Esophagus squamous epithelium (tissue), 5 donors: ENCODE measurements at regions not wholly inside any gene's neighbourhood (a gene's known extent, or its start where the extent isn't known, plus 50 kb on each side); places are given as distances from the start of the nearest gene placed in this dataset.

Experiments used
- DNase-seq: peaks from one replicate; lab custom pipeline; 2025; lab: John Stamatoyannopoulos, UW
- H3K27ac ChIP-seq, 4 donors: fragments of 200-600 bp; sonication (generic); one replicate each; pipeline ENCODE4 v1.5.1; 2016 to 2019; ENCODE audit warnings: mild to moderate bottlenecking in 1 of 4
- H3K27me3 ChIP-seq, 4 donors: fragments of 200-600 bp; sonication (generic); 1 replicate in 3 of 4; 2 replicates in 1 of 4; pipeline versions ENCODE4 v1.5.1 to v1.6.0; 2017 to 2021; ENCODE audit warnings: antibody characterized with exemption in 1 of 4
- H3K36me3 ChIP-seq, 3 donors: fragments of 200-600 bp; sonication (generic); one replicate each; pipeline ENCODE4 v1.5.1; 2016 to 2019
- H3K4me1 ChIP-seq, 3 donors: fragments of 200-600 bp; sonication (generic); one replicate each; pipeline ENCODE4 v1.5.1; 2017 to 2019
- H3K4me3 ChIP-seq, 4 donors: fragments of 200-600 bp; sonication (generic); 1 replicate in 3 of 4; 2 replicates in 1 of 4; pipeline ENCODE4 v1.5.1; 2016 to 2019; ENCODE audit warnings: mild to moderate bottlenecking in 2 of 4, moderate library complexity in 1 of 4
- H3K9me3 ChIP-seq, 3 donors: fragments of 200-600 bp; sonication (generic); one replicate each; pipeline ENCODE4 v1.5.1; 2016 to 2019
- CTCF ChIP-seq, 6 experiments: fragments of 450-650 bp in 4 of 6; fragments of 200-600 bp in 2 of 6; sonication (generic) in 2 of 6; IDR thresholded peaks; one replicate each; pipeline ENCODE4 v1.5.1; 2016 to 2019; ENCODE audit warnings: antibody characterized with exemption in 6 of 6, mild to moderate bottlenecking in 4 of 6, moderate library complexity in 4 of 6
- POLR2A ChIP-seq, 4 donors: fragments of 450-650 bp; IDR thresholded peaks; one replicate each; pipeline ENCODE4 v1.6.1; 2017; ENCODE audit warnings: antibody characterized with exemption in 4 of 4, mild to moderate bottlenecking in 4 of 4, moderate library complexity in 3 of 4
- WGBS, 2 donors: methylation state at CpG; one replicate each; pipeline ENCODE4 v1.1.5; 2018; 5-methylcytosine and 5-hydroxymethylcytosine counted together
- intact Hi-C: fragments of 100-400 bp; cut with DNase I; formaldehyde crosslinking; loops from one replicate; pipeline ENCODE4 v1.15.0; 2022
- donor health status: DM: yes; HTN: yes; CAD: no.

GRCh38 chr18:45165176-45165713, 450.0 kb upstream of the SLC14A2 start:
- Histone ChIP-seq H3K4me1 (peaks cover 0 to 24% (median 8%) of the 10 kb centered on the region in 3 donors), H3K27ac (no peak overlapping the region), H3K36me3 (no peaks in the 10 kb centered on the region), H3K9me3 (no peaks in the 10 kb centered on the region), H3K4me3 (no peak overlapping the region), H3K27me3 (no peaks in the 10 kb centered on the region)
- intact Hi-C loops: no loop called here
- DNase-seq: no peak
- TF ChIP-seq CTCF (IDR thresholded peaks at IDR 0.05) (no peak), POLR2A (IDR thresholded peaks at IDR 0.05) (no peak)

GRCh38 chr18:45165871-45166270, 449.4 kb upstream of the SLC14A2 start:
- Histone ChIP-seq H3K9me3 (no peaks in the 10 kb centered on the region), H3K27ac (no peak overlapping the region), H3K27me3 (no peaks in the 10 kb centered on the region), H3K36me3 (no peaks in the 10 kb centered on the region), H3K4me1 (peaks cover 0 to 24% (median 8%) of the 10 kb centered on the region in 3 donors), H3K4me3 (no peak overlapping the region)
- WGBS, 2 donors: 72 to 79% methylated on average over 3 of the region's 3 CpGs
- TF ChIP-seq CTCF (IDR thresholded peaks at IDR 0.05) (no peak), POLR2A (IDR thresholded peaks at IDR 0.05) (no peak)
- DNase-seq: no peak
- intact Hi-C loops: no loop called here

DNA sequence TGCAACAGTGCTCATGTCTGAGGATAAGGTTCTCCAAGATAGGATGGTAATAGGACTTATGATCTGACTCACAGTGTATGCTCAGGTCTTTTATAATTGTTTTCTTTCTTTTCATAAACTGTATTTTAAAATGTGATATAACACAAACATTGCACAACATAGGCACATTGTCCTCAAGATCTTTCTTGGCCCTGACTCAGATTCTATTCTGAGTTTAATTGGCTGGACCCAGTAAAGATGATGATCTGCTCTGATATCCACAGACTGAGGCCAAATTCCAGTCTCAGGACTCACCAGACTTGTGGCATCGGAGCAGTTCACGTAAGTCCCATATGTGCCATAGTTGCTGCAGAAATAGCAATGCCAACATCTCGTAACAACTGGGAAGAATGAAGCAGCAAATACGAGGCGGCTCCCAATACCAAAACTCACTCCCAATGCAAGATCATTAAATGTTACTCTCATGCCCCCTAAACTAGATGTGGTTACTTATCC, 448.9 kb upstream of the SLC14A2 start:
- H3K9me3 ChIP-seq: no peaks in the 10 kb centered on the region
- H3K27ac ChIP-seq: no peak overlapping the region
- H3K4me3 ChIP-seq: no peak overlapping the region
- no peaks in the 10 kb centered on the region for H3K36me3 ChIP-seq
- H3K4me1 ChIP-seq: peaks cover 0 to 24% (median 8%) of the 10 kb centered on the region in 3 donors
- TF ChIP-seq POLR2A (IDR thresholded peaks at IDR 0.05): no peak
- TF ChIP-seq CTCF (IDR thresholded peaks at IDR 0.05): no peak
- DNase-seq: no peak
- intact Hi-C loops: no loop called here
- WGBS, 2 donors: 17 to 40% methylated on average over 2 to 5 of the region's 5 CpGs
- H3K27me3 ChIP-seq: no peaks in the 10 kb centered on the region

GRCh38 chr18:45166836-45167551, 448.3 kb upstream of the SLC14A2 start:
- Histone ChIP-seq H3K4me1 (peaks cover 0 to 24% (median 8%) of the 10 kb centered on the region in 3 donors), H3K27ac (no peak overlapping the region), H3K4me3 (no peak overlapping the region), H3K9me3 (no peaks in the 10 kb centered on the region), H3K27me3 (no peaks in the 10 kb centered on the region), H3K36me3 (no peaks in the 10 kb centered on the region)
- WGBS, 2 donors: 55 to 82% methylated on average over 2 to 5 of the region's 5 CpGs
- intact Hi-C loops: no loop called here
- DNase-seq: no peak
- TF ChIP-seq POLR2A (IDR thresholded peaks at IDR 0.05) (no peak), CTCF (IDR thresholded peaks at IDR 0.05) (no peak)

DNA sequence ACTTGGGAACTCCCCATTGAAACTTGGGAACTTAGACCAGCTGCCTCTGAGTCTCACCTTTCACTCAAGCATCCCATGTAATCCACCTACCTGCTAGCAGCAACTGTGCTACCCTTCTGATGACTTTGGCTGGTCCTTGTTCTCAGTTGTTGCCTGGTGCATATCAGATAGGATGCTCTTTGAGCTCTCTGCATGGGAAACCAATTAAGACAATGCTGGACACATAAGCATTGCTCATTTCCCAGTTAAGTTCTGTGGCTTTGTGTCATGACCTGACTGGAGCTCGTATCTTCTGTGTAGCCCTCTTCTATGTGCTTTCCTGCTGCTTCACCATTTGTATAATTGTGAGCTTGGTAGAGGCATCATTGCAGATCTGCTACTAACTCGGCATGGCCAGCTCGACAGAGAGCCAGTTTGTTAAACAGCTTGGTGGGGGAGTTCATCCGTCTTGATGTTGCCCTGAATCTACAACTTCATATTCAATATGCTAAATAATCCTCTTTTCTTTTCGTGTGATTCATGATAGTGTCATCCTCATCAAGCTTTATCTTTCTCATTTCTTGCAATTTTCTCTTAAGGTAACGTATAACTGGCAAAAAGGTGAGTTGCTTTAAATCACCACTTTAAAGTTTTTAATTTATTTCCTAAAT, 447.5 kb upstream of the SLC14A2 start:
- WGBS, 2 donors: 58 to 68% methylated on average over 6 of the region's 6 CpGs
- no peak for TF ChIP-seq POLR2A (IDR thresholded peaks at IDR 0.05)
- no peak for TF ChIP-seq CTCF (IDR thresholded peaks at IDR 0.05)
- Histone ChIP-seq H3K27me3 (no peaks in the 10 kb centered on the region), H3K9me3 (no peaks in the 10 kb centered on the region), H3K4me3 (no peak overlapping the region), H3K27ac (no peak overlapping the region), H3K4me1 (peaks cover 0 to 24% (median 8%) of the 10 kb centered on the region in 3 donors), H3K36me3 (no peaks in the 10 kb centered on the region)
- no peak for DNase-seq
- intact Hi-C loops: no loop called here
